IMR-90 (cell line): ENCODE measurements at regions not wholly inside any gene's neighbourhood (a gene's known extent, or its start where the extent isn't known, plus 50 kb on each side); places are given as distances from the start of the nearest gene placed in this dataset.

Experiments used
- ATAC-seq: fragments of 200-7000 bp; cut with Tn5 transposase; 2 replicates; pipeline ENCODE4 v1.9.1; 2020; ENCODE audit warnings: low read depth, mild to moderate bottlenecking, moderate library complexity
- BruUV-seq: library from RNA; stranded (reverse); fragments of 400-500 nt; replicated peaks from 2 replicates; lab custom pipeline; 2021; lab: Mats Ljungman, UMichigan
- CTCF ChIA-PET: fragments of 300-600 bp; formaldehyde crosslinking; extraction: SDS; loops from one replicate; lab custom pipeline; 2021; ENCODE audit warnings: antibody characterized with exemption; lab: Yijun Ruan, JAX
- POLR2A ChIA-PET: fragments of 300-600 bp; sonication (Branson Sonifier 250); formaldehyde crosslinking; loops from one replicate; lab custom pipeline; 2022; ENCODE audit warnings: antibody characterized with exemption; ENCODE audit not compliant: unreplicated experiment; lab: Charles Lee
- DNase-seq: peaks from one replicate; pipeline ENCODE4 v3.0.0; 2013
- H2AFZ ChIP-seq: replicated peaks from 2 replicates; pipeline ENCODE3; 2013; ENCODE audit warnings: low read length, mild to moderate bottlenecking; ENCODE audit not compliant: poor library complexity
- H2AK5ac ChIP-seq: 2 replicates; pipeline ENCODE4 v1.6.1; 2013; ENCODE audit warnings: low read depth, low read length, inconsistent platforms
- H2AK9ac ChIP-seq: replicated peaks from 2 replicates; pipeline ENCODE3; 2013; ENCODE audit warnings: mild to moderate bottlenecking, low read depth, low read length, moderate library complexity; ENCODE audit not compliant: poor library complexity
- H2BK120ac ChIP-seq: 2 replicates; pipeline ENCODE4 v1.6.1; 2013; ENCODE audit warnings: low read depth, low read length, inconsistent platforms
- H2BK15ac ChIP-seq: 3 replicates; pipeline ENCODE4 v1.6.1; 2013; ENCODE audit warnings: low read depth, low read length, inconsistent platforms
- H2BK20ac ChIP-seq: 2 replicates; pipeline ENCODE4 v1.6.1; 2013; ENCODE audit warnings: low read depth, mild to moderate bottlenecking, inconsistent platforms, low read length, moderate library complexity
- H2BK5ac ChIP-seq: 2 replicates; pipeline ENCODE4 v1.6.1; 2013; ENCODE audit warnings: mild to moderate bottlenecking, low read depth, low read length, inconsistent platforms; ENCODE audit not compliant: poor library complexity, severe bottlenecking
- H3K14ac ChIP-seq: replicated peaks from 2 replicates; pipeline ENCODE4 v1.6.1; 2013; ENCODE audit warnings: low read depth, low read length, inconsistent platforms
- H3K18ac ChIP-seq: 2 replicates; pipeline ENCODE4 v1.6.1; 2013; ENCODE audit warnings: low read depth, low read length, control low read depth
- H3K23ac ChIP-seq: 2 replicates; pipeline ENCODE4 v1.6.1; 2013; ENCODE audit warnings: low read depth, low read length, inconsistent platforms
- H3K27ac ChIP-seq: 2 replicates; pipeline ENCODE4 v1.5.1; 2013; ENCODE audit warnings: mild to moderate bottlenecking, control low read depth, low read length; ENCODE audit not compliant: insufficient read depth
- H3K27me3 ChIP-seq: 2 replicates; pipeline ENCODE4 v1.6.1; 2013; ENCODE audit warnings: low read length; ENCODE audit not compliant: control insufficient read depth, insufficient read depth
- H3K36me3 ChIP-seq: 2 replicates; pipeline ENCODE4 v1.6.1; 2013; ENCODE audit warnings: low read length, mixed read lengths; ENCODE audit not compliant: control insufficient read depth, insufficient read depth
- H3K4ac ChIP-seq: 2 replicates; pipeline ENCODE4 v1.6.1; 2013; ENCODE audit warnings: low read depth, low read length, inconsistent platforms
- H3K4me1 ChIP-seq: 2 replicates; pipeline ENCODE4 v1.6.1; 2013; ENCODE audit warnings: low read length, mixed read lengths; ENCODE audit not compliant: control insufficient read depth, insufficient read depth
- H3K4me2 ChIP-seq: 2 replicates; pipeline ENCODE4 v1.6.1; 2013; ENCODE audit warnings: low read depth, mild to moderate bottlenecking, control low read depth, low read length, moderate library complexity
- H3K4me3 ChIP-seq: 2 replicates; pipeline ENCODE4 v1.5.1; 2013; ENCODE audit warnings: low read depth, mild to moderate bottlenecking, control low read depth, low read length, moderate library complexity; ENCODE audit not compliant: insufficient read depth
- H3K56ac ChIP-seq: 2 replicates; pipeline ENCODE4 v1.6.1; 2013; ENCODE audit warnings: low read length, inconsistent platforms; ENCODE audit not compliant: insufficient read depth; ENCODE audit errors: extremely low read depth
- H3K79me1 ChIP-seq, 2 experiments: 2 replicates each; pipeline ENCODE4 v1.6.1; 2013; ENCODE audit warnings: low read length in 2 of 2, inconsistent platforms in 1 of 2, low read depth in 1 of 2
- H3K9ac ChIP-seq: 2 replicates; pipeline ENCODE4 v1.6.1; 2013; ENCODE audit warnings: low read depth, low read length, control low read depth
- H3K9me1 ChIP-seq: 2 replicates; pipeline ENCODE4 v1.6.1; 2013; ENCODE audit warnings: low read length, inconsistent platforms; ENCODE audit not compliant: insufficient read depth
- H3K9me3 ChIP-seq: 2 replicates; pipeline ENCODE4 v1.6.1; 2013; ENCODE audit warnings: low read length; ENCODE audit not compliant: control insufficient read depth, insufficient read depth
- H4K20me1 ChIP-seq: 2 replicates; pipeline ENCODE4 v1.6.1; 2013; ENCODE audit warnings: low read length, inconsistent platforms; ENCODE audit not compliant: insufficient read depth
- H4K5ac ChIP-seq: 2 replicates; pipeline ENCODE4 v1.6.1; 2013; ENCODE audit warnings: mild to moderate bottlenecking, low read depth, low read length, control low read depth
- H4K8ac ChIP-seq, 2 experiments: 2 replicates each; pipeline ENCODE4 v1.6.1; 2013; ENCODE audit warnings: low read depth in 2 of 2, low read length in 2 of 2, control low read depth in 1 of 2, inconsistent platforms in 1 of 2
- H4K91ac ChIP-seq: 2 replicates; pipeline ENCODE4 v1.6.1; 2013; ENCODE audit warnings: low read depth, low read length, inconsistent platforms; ENCODE audit not compliant: insufficient read depth
- BHLHE40 ChIP-seq: fragments of 150-350 bp; IDR thresholded peaks from 2 replicates; pipeline ENCODE4 v1.6.1; 2016; ENCODE audit warnings: mild to moderate bottlenecking, low read depth, low read length
- CEBPB ChIP-seq: IDR thresholded peaks from 2 replicates; pipeline ENCODE4 v1.6.1; 2012; ENCODE audit warnings: low read depth, low read length, improper control_type of control experiment
- CTCF ChIP-seq: conservative IDR thresholded peaks from 2 replicates; pipeline ENCODE4 v1.5.1; 2012; ENCODE audit warnings: mild to moderate bottlenecking, low read depth, low read length, improper control_type of control experiment
- ELK1 ChIP-seq: fragments of 150-350 bp; IDR thresholded peaks from 2 replicates; pipeline ENCODE4 v1.6.1; 2016; ENCODE audit warnings: low read depth, mild to moderate bottlenecking, low read length, moderate library complexity, borderline replicate concordance
- FOS ChIP-seq: fragments of 150-350 bp; IDR thresholded peaks from 2 replicates; pipeline ENCODE4 v1.6.1; 2016; ENCODE audit warnings: low read depth, low read length
- MAFK ChIP-seq: IDR thresholded peaks from 2 replicates; pipeline ENCODE4 v1.6.1; 2012; ENCODE audit warnings: low read depth, low read length, improper control_type of control experiment
- MAZ ChIP-seq: IDR thresholded peaks from 2 replicates; pipeline ENCODE4 v1.6.1; 2012; ENCODE audit warnings: low read depth, mild to moderate bottlenecking, low read length, improper control_type of control experiment, moderate library complexity, borderline replicate concordance
- MXI1 ChIP-seq: IDR thresholded peaks from 2 replicates; pipeline ENCODE4 v1.6.1; 2012; ENCODE audit warnings: low read depth, mild to moderate bottlenecking, low read length, moderate library complexity, borderline replicate concordance
- NFE2L2 ChIP-seq: fragments of 150-350 bp; IDR thresholded peaks from 2 replicates; pipeline ENCODE4 v1.6.1; 2016; ENCODE audit warnings: low read depth, mild to moderate bottlenecking, low read length
- POLR2A ChIP-seq: IDR thresholded peaks from 2 replicates; pipeline ENCODE4 v1.6.1; 2012; ENCODE audit warnings: mild to moderate bottlenecking, low read depth, low read length
- RAD21 ChIP-seq: IDR thresholded peaks from 2 replicates; pipeline ENCODE4 v1.6.1; 2012; ENCODE audit warnings: low read length, improper control_type of control experiment
- RCOR1 ChIP-seq: IDR thresholded peaks from 2 replicates; pipeline ENCODE4 v1.6.1; 2012; ENCODE audit warnings: mild to moderate bottlenecking, low read length, improper control_type of control experiment; ENCODE audit not compliant: insufficient replicate concordance
- RFX5 ChIP-seq: IDR thresholded peaks from 2 replicates; pipeline ENCODE4 v1.8.0; 2012; ENCODE audit warnings: low read depth, mild to moderate bottlenecking, low read length, moderate library complexity
- SMC3 ChIP-seq: fragments of 150-350 bp; IDR thresholded peaks from 2 replicates; pipeline ENCODE4 v1.6.1; 2016; ENCODE audit warnings: low read depth, mild to moderate bottlenecking, antibody characterized with exemption, low read length, moderate library complexity
- WGBS, 2 experiments: methylation state at CpG; one replicate each; pipeline versions ENCODE4 v1.1.5 to v1.1.7; 2013; ENCODE audit warnings: missing lambda C conversion rate in 2 of 2; ENCODE audit not compliant: insufficient read length in 1 of 2; ENCODE audit errors: extremely low coverage in 2 of 2; 5-methylcytosine and 5-hydroxymethylcytosine counted together
- dilution Hi-C: fragments of 300-500 bp; cut with HindIII; formaldehyde crosslinking; loops from one replicate; pipeline ENCODE4 v1.14.3; 2018; ENCODE audit warnings: low sequenced_read_pairs; ENCODE audit not compliant: unreplicated experiment
- in situ Hi-C: fragments of 300-500 bp; cut with MboI; formaldehyde crosslinking; loops from 3 replicates; pipeline ENCODE4 v1.14.3; 2019; ENCODE audit warnings: low sequenced_read_pairs, inconsistent platforms, mixed read lengths
- intact Hi-C: fragments of 100-400 bp; cut with micrococcal nuclease; formaldehyde crosslinking; loops from 2 replicates; pipeline ENCODE4 v1.10.0; 2022

DNA sequence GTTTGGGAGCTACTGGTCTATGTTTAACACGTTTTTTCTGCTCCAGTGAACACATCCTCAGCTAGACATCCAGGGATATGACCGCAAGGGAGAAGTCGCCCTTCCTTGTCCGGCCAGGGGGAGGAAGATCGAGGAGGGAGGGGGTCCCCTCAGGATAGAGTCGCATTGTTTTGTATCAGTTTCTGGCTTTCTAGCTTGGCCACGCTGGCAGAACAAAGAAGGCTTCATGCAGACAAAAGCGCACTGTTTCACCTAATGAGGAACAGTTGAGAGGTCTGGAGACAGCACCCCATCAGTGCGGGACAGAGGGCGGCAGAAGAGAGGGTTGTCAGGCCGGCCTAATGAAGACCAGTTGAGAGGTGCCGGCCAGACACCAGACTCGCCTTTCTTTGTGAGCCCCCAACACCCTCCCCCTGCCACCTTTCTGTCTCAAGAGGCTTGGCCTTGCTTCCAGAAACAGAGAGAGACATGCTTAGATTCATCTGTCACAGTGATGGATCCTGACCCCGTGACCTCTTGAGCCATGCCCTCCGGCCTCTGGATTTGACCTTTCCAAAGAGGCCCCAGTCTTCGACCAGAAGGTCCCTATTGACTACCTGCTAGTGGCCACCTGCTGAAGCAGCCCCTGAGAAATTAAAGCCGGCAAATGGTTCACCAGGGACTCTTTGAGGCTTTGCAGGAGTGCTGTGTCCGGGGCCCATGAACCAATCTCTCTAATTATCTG, 254.7 kb upstream of the TBX3 start:
- no peak overlapping the region for H3K14ac ChIP-seq
- H4K91ac ChIP-seq, result no peak overlapping the region
- H3K36me3 ChIP-seq, result no peaks in the 10 kb centered on the region
- H2BK5ac ChIP-seq, result no peak overlapping the region
- TF ChIP-seq MAFK (no peak), RAD21 (no peak), NFE2L2 (no peak), CEBPB (no peak), MAZ (no peak), CTCF (no peak), ELK1 (no peak), FOS (no peak), MXI1 (no peak), SMC3 (no peak), POLR2A (no peak), RFX5 (no peak), RCOR1 (no peak), BHLHE40 (no peak)
- no peak overlapping the region for H3K27ac ChIP-seq
- no peak overlapping the region for H2BK20ac ChIP-seq
- no peak overlapping the region for H3K4me3 ChIP-seq
- ChIA-PET POLR2A (no interaction called here), CTCF (no interaction called here)
- H2BK15ac ChIP-seq, result no peak overlapping the region
- no TSS peak for BruUV-seq
- ATAC-seq, result no peak
- H3K79me1 ChIP-seq, result no peaks in the 10 kb centered on the region
- in situ Hi-C loops, result no loop called here
- H3K18ac ChIP-seq, result no peak overlapping the region
- H2AFZ ChIP-seq, result no peak overlapping the region
- no peak overlapping the region for H3K9ac ChIP-seq
- 91% methylated on average over 8 of the region's 18 CpGs; no CpG with 5 or more reads in 1 of the 2 experiments for WGBS, 2 experiments
- no peak overlapping the region for H3K56ac ChIP-seq
- H4K20me1 ChIP-seq, result no peaks in the 10 kb centered on the region
- H3K27me3 ChIP-seq, result no peaks in the 10 kb centered on the region
- no peak overlapping the region for H2AK5ac ChIP-seq
- intact Hi-C loops, result no loop called here
- H3K4me1 ChIP-seq, result peaks cover 5% of the 10 kb centered on the region
- H2AK9ac ChIP-seq, result no peak overlapping the region
- no peak for DNase-seq
- peaks cover 6% of the 10 kb centered on the region for H3K9me1 ChIP-seq
- H3K9me3 ChIP-seq, result no peaks in the 10 kb centered on the region; the same call in 1 of the 2 replicates
- no peak overlapping the region for H3K4me2 ChIP-seq
- no peak overlapping the region for H3K4ac ChIP-seq
- dilution Hi-C loops, result no loop called here
- no peak overlapping the region for H2BK120ac ChIP-seq
- no peak overlapping the region for H4K8ac ChIP-seq
- H3K23ac ChIP-seq, result no peak overlapping the region
- no peak overlapping the region for H4K5ac ChIP-seq
